GM23248 (cell line): ENCODE measurements at regions not wholly inside any gene's neighbourhood (a gene's known extent, or its start where the extent isn't known, plus 50 kb on each side); places are given as distances from the start of the nearest gene placed in this dataset.

ENCODE experiments used
- DNase-seq: peaks from one replicate; pipeline ENCODE4 v3.0.0-alpha.2; 2015
- H2AFZ ChIP-seq: fragments of 200-600 bp; sonication (generic); 2 replicates; pipeline ENCODE4 v1.6.1; 2016; ENCODE audit warnings: antibody characterized with exemption
- H3F3A ChIP-seq: fragments of 200-600 bp; sonication (generic); 2 replicates; pipeline ENCODE4 v1.6.1; 2016; ENCODE audit warnings: mild to moderate bottlenecking, antibody characterized with exemption, mixed run types; ENCODE audit not compliant: insufficient read depth
- H3K27ac ChIP-seq: fragments of 200-600 bp; sonication (generic); 2 replicates; pipeline ENCODE4 v1.5.1; 2016; ENCODE audit warnings: mild to moderate bottlenecking
- H3K27me3 ChIP-seq: fragments of 200-600 bp; sonication (generic); replicated peaks from 2 replicates; pipeline ENCODE4 v1.6.1; 2016; ENCODE audit warnings: mild to moderate bottlenecking; ENCODE audit not compliant: insufficient read depth
- H3K36me3 ChIP-seq: fragments of 200-600 bp; sonication (generic); 2 replicates; pipeline ENCODE4 v1.6.1; 2016; ENCODE audit warnings: low read depth, mild to moderate bottlenecking
- H3K4me1 ChIP-seq: fragments of 200-600 bp; sonication (generic); 2 replicates; pipeline ENCODE4 v1.6.1; 2016; ENCODE audit warnings: mild to moderate bottlenecking; ENCODE audit not compliant: insufficient read depth
- H3K4me2 ChIP-seq: fragments of 200-600 bp; sonication (generic); one replicate; pipeline ENCODE4 v1.6.1; 2016; ENCODE audit warnings: mild to moderate bottlenecking; ENCODE audit not compliant: unreplicated experiment
- H3K4me3 ChIP-seq: fragments of 200-600 bp; sonication (generic); 2 replicates; pipeline ENCODE4 v1.5.1; 2016; ENCODE audit warnings: mild to moderate bottlenecking
- H3K79me2 ChIP-seq: fragments of 200-600 bp; sonication (generic); 2 replicates; pipeline ENCODE4 v1.6.1; 2016; ENCODE audit warnings: mild to moderate bottlenecking; ENCODE audit not compliant: insufficient read depth
- H3K9ac ChIP-seq: fragments of 200-600 bp; sonication (generic); 2 replicates; pipeline ENCODE4 v1.6.1; 2016; ENCODE audit warnings: mild to moderate bottlenecking
- H3K9me2 ChIP-seq: fragments of 200-600 bp; sonication (generic); 2 replicates; pipeline ENCODE4 v1.6.1; 2016; ENCODE audit warnings: mixed run types, mild to moderate bottlenecking, moderate library complexity; ENCODE audit not compliant: insufficient read depth
- H3K9me3 ChIP-seq: fragments of 200-600 bp; sonication (generic); one replicate; pipeline ENCODE4 v1.6.1; 2017; ENCODE audit warnings: low read depth
- H4K20me1 ChIP-seq: fragments of 200-600 bp; sonication (generic); 2 replicates; pipeline ENCODE4 v1.6.0; 2016; ENCODE audit not compliant: insufficient read depth
- EZH2 ChIP-seq: fragments of 200-600 bp; sonication (generic); IDR thresholded peaks from 2 replicates; pipeline ENCODE4 v1.6.1; 2018; ENCODE audit warnings: antibody characterized with exemption, mild to moderate bottlenecking; ENCODE audit not compliant: insufficient read depth, poor library complexity, severe bottlenecking
- EZH2phosphoT487 ChIP-seq: fragments of 200-600 bp; sonication (generic); IDR thresholded peaks from 2 replicates; pipeline ENCODE4 v1.6.1; 2018; ENCODE audit warnings: antibody characterized with exemption, moderate library complexity, mild to moderate bottlenecking, low read depth; ENCODE audit not compliant: insufficient read depth
- WGBS, 2 experiments: methylation state at CpG; one replicate each; pipeline ENCODE4 v1.1.6; 2015 to 2017; ENCODE audit warnings: low lambda C conversion rate in 2 of 2, low coverage in 1 of 2; ENCODE audit errors: missing lambda C conversion rate in 2 of 2; 5-methylcytosine and 5-hydroxymethylcytosine counted together
- in situ Hi-C: fragments of 300-500 bp; cut with MboI; formaldehyde crosslinking; loops from 2 replicates; pipeline ENCODE4 v1.15.0; 2020

- no peaks in the 10 kb centered on the region for H3K4me1 ChIP-seq
- H3K9me2 ChIP-seq: no peaks in the 10 kb centered on the region
- no peaks in the 10 kb centered on the region for H3K9me3 ChIP-seq
- no peak overlapping the region for H3K4me3 ChIP-seq
- WGBS, 2 experiments: 13 to 15% methylated on average over 7 of the region's 7 CpGs
- H4K20me1 ChIP-seq: no peaks in the 10 kb centered on the region
- DNase-seq: peak; percentile 76
- TF ChIP-seq EZH2 (no peak), EZH2phosphoT487 (no peak)
- no peak overlapping the region for H3K9ac ChIP-seq
- no peaks in the 10 kb centered on the region for H3K79me2 ChIP-seq
- no peak overlapping the region for H3K4me2 ChIP-seq
- H2AFZ ChIP-seq: no peak overlapping the region
- in situ Hi-C loops: no loop called here
- H3K36me3 ChIP-seq: no peaks in the 10 kb centered on the region
- peaks cover 16% of the 10 kb centered on the region for H3K27me3 ChIP-seq
- H3K27ac ChIP-seq: no peak overlapping the region
- H3F3A ChIP-seq: 0 out of 2 replicates have a peak, but pooled peaks cover 7% of the 10 kb centered on the region
Measured at GRCh38 chr15:63439536-63440264, 58.1 kb upstream of the CA12 start.

GRCh38 chr15:63440265-63440648, 58.6 kb upstream of the CA12 start:
- no peak for DNase-seq
- Histone ChIP-seq H3K4me3 (no peak overlapping the region), H3K36me3 (no peaks in the 10 kb centered on the region), H3F3A (0 out of 2 replicates have a peak, but pooled peaks cover 7% of the 10 kb centered on the region), H2AFZ (no peak overlapping the region), H3K79me2 (no peaks in the 10 kb centered on the region), H3K27me3 (peaks cover 21% of the 10 kb centered on the region), H3K27ac (no peak overlapping the region), H3K4me2 (no peak overlapping the region), H3K9ac (no peak overlapping the region), H3K9me2 (no peaks in the 10 kb centered on the region), H3K4me1 (no peaks in the 10 kb centered on the region), H3K9me3 (no peaks in the 10 kb centered on the region), H4K20me1 (no peaks in the 10 kb centered on the region)
- in situ Hi-C loops: no loop called here
- 55 to 57% methylated on average over 3 of the region's 3 CpGs for WGBS, 2 experiments
- no peak for TF ChIP-seq EZH2
- no peak for TF ChIP-seq EZH2phosphoT487

GRCh38 chr15:63440756-63441155, 59.1 kb upstream of the CA12 start:
- no peak overlapping the region for H3K9ac ChIP-seq
- H3K79me2 ChIP-seq: no peaks in the 10 kb centered on the region
- H3K4me3 ChIP-seq: no peak overlapping the region
- no peak overlapping the region for H3K4me2 ChIP-seq
- DNase-seq: no peak
- no peaks in the 10 kb centered on the region for H3K9me3 ChIP-seq
- in situ Hi-C loops: no loop called here
- H2AFZ ChIP-seq: no peak overlapping the region
- 81 to 83% methylated on average over 6 of the region's 6 CpGs for WGBS, 2 experiments
- H4K20me1 ChIP-seq: no peaks in the 10 kb centered on the region
- H3K36me3 ChIP-seq: no peaks in the 10 kb centered on the region
- H3K27me3 ChIP-seq: peaks cover 21% of the 10 kb centered on the region
- H3K9me2 ChIP-seq: no peaks in the 10 kb centered on the region
- H3F3A ChIP-seq: 0 out of 2 replicates have a peak, but pooled peaks cover 7% of the 10 kb centered on the region
- no peak overlapping the region for H3K27ac ChIP-seq
- no peaks in the 10 kb centered on the region for H3K4me1 ChIP-seq
- TF ChIP-seq EZH2 (no peak), EZH2phosphoT487 (no peak)

- Histone ChIP-seq H3K4me2 (no peak overlapping the region), H2AFZ (no peak overlapping the region), H3K36me3 (no peaks in the 10 kb centered on the region), H3K79me2 (no peaks in the 10 kb centered on the region), H3K9ac (no peak overlapping the region), H3K9me2 (no peaks in the 10 kb centered on the region), H3K9me3 (no peaks in the 10 kb centered on the region), H3K27ac (no peak overlapping the region), H3K4me3 (no peak overlapping the region), H3K27me3 (peaks cover 21% of the 10 kb centered on the region), H3K4me1 (no peaks in the 10 kb centered on the region), H4K20me1 (no peaks in the 10 kb centered on the region), H3F3A (0 out of 2 replicates have a peak, but pooled peaks cover 7% of the 10 kb centered on the region)
- WGBS, 2 experiments: 95 to 97% methylated on average over 2 of the region's 2 CpGs
- DNase-seq: no peak
- in situ Hi-C loops: no loop called here
- TF ChIP-seq EZH2 (no peak), EZH2phosphoT487 (no peak)
Measured at GRCh38 chr15:63441266-63441665, 59.6 kb upstream of the CA12 start.
